CD4-positive, alpha-beta T cell treated with Interleukin-2 at 100 ng/mL for 4 hours (primary cell): ENCODE measurements at regions not wholly inside any gene's neighbourhood (a gene's known extent, or its start where the extent isn't known, plus 50 kb on each side); places are given as distances from the start of the nearest gene placed in this dataset.

Experiments used
- DNase-seq: peaks from one replicate; pipeline ENCODE4 v3.0.0-alpha.2; 2020; ENCODE audit warnings: low spot score

GRCh38 chr9:515665-516064, 301.0 kb downstream of the DOCK8 start:
- DNase-seq, result peak; percentile 23

- no peak for DNase-seq
Measured at GRCh38 chr9:517993-518392, 303.3 kb downstream of the DOCK8 start.

GRCh38 chr9:518540-518939, 303.9 kb downstream of the DOCK8 start:
- DNase-seq, result no peak

- DNase-seq, result no peak
Measured at GRCh38 chr9:519579-519978, 304.9 kb downstream of the DOCK8 start.

- no peak for DNase-seq
Measured at GRCh38 chr9:520302-520701, 305.6 kb downstream of the DOCK8 start.

- no peak for DNase-seq
Measured at GRCh38 chr9:522190-522589, 307.5 kb downstream of the DOCK8 start.

- DNase-seq, result no peak
Measured at GRCh38 chr9:522658-523057, 308.0 kb downstream of the DOCK8 start.

- DNase-seq, result no peak
Measured at GRCh38 chr9:523444-523843, 308.8 kb downstream of the DOCK8 start.

GRCh38 chr9:524008-524407, 309.3 kb downstream of the DOCK8 start:
- DNase-seq, result no peak

GRCh38 chr9:526904-527591, 312.4 kb downstream of the DOCK8 start:
- no peak for DNase-seq

GRCh38 chr9:529731-530130, 311.8 kb upstream of the DMRT1 start:
- no peak for DNase-seq

GRCh38 chr9:530681-531080, 310.8 kb upstream of the DMRT1 start:
- no peak for DNase-seq

- DNase-seq, result no peak
Measured at GRCh38 chr9:532707-533106, 308.8 kb upstream of the DMRT1 start.

- DNase-seq, result no peak
Measured at GRCh38 chr9:534886-535285, 306.6 kb upstream of the DMRT1 start.

- no peak for DNase-seq
Measured at GRCh38 chr9:535356-535755, 306.1 kb upstream of the DMRT1 start.

- no peak for DNase-seq
Measured at GRCh38 chr9:536597-537511, 304.6 kb upstream of the DMRT1 start.

- no peak for DNase-seq
Measured at GRCh38 chr9:543478-543877, 298.0 kb upstream of the DMRT1 start.

- DNase-seq, result no peak
Measured at GRCh38 chr9:545480-545879, 296.0 kb upstream of the DMRT1 start.

GRCh38 chr9:546235-546634, 295.3 kb upstream of the DMRT1 start:
- DNase-seq, result no peak

GRCh38 chr9:546797-547223, 294.7 kb upstream of the DMRT1 start:
- DNase-seq, result peak; percentile 14

GRCh38 chr9:547314-547713, 294.2 kb upstream of the DMRT1 start:
- DNase-seq, result no peak

GRCh38 chr9:549455-549997, 292.0 kb upstream of the DMRT1 start:
- DNase-seq, result no peak

GRCh38 chr9:550333-550732, 291.2 kb upstream of the DMRT1 start:
- DNase-seq, result no peak
